NCI-H345 treated with DMSO at 0.1 percent for 48 hours (cell line): ENCODE measurements at regions not wholly inside any gene's neighbourhood (a gene's known extent, or its start where the extent isn't known, plus 50 kb on each side); places are given as distances from the start of the nearest gene placed in this dataset.

Source experiments
- DNase-seq: peaks from one replicate; lab custom pipeline; 2025; ENCODE audit not compliant: unreplicated experiment; lab: John Stamatoyannopoulos, UW

DNA sequence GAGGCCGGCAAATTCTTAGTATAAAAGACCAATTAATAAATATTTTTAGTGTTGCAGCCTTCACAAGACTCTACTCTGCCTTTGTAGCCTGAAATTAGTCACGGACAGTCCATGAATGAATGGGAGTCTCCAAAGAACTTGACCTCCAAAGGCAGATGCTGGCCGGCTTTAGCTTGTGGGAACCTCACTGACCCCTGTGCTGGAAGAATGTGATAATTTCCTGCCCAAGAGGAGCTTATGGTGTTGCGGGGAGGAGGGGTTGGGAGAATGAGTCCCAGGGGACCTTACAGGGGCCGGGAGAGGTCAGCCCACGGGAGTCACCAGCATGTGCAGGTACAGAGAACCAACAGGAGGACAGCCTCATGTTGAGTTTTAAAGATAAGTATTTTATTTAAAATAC lies 143.1 kb downstream of the IRX2 start:
- DNase-seq, result no peak

DNA sequence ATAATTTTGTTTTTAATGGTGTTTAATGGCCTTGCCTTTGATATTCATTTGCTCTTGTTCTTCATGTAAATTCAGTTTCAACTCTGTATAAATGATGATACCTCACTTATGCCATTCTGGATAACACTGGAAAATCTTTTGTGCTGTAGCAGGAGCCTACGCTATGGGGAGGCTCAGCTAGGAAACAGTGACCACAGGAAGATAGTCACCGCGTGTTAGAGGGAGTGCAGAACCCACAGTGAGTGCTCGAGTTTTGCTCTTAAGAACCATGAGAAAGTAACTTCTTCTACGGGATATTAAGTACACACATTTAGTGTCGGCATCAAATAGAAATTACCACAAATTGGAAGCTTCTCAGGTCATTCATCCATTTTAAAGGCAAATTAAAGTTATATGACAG lies 143.9 kb downstream of the IRX2 start:
- DNase-seq, result no peak

DNA sequence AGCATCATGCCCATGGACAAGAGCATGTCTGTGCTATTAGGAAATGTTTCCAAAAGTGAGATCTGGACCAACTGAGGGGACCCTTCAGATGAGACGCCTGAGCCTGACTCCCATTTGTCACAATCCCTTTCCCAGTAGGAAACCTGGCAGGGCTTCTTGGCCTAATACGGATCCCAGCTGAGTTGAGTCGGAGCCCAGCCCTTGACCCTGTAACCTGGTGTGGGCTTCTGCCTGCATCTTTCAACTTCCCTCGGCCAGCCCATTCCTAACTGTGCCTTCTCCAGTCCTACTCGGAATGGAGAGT lies 148.3 kb downstream of the IRX2 start:
- no peak for DNase-seq

DNA sequence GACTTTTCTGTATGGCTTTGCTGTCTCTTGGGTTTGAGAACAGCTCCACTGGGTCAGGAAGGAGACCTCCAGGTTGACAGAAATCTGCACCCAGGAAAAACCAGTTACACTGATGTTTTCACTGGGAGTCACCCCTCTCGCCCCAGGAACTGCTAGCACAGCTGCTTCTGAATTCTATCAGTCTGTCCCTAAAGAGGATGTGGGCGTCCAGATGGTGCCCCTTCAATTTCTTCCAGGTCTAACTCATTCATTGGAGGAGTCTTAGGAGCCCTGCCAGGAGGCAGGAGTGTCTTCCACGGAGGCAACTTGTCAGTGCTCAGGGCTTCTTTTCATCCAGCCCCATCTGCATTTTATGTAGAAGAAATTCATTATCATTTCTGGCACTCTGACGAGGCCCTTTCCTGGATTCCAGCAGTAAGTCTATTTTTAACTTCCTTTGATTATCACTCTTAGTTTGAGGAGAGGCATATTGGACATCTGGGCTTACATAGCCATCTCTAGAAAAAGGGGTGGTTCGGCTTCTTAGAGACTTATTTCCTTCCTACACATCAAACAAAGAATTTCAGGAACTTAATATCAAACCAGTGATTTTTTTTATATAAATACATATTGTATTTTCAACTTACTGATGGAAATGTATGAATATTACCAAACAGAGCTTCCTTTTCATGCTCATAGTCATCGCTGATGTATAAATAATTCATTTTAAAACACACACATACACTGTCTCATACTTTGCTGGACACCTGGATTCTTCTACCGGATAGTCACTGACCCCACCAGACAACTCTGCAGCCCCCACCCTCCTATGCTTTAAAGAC lies 148.8 kb downstream of the IRX2 start:
- no peak for DNase-seq

DNA sequence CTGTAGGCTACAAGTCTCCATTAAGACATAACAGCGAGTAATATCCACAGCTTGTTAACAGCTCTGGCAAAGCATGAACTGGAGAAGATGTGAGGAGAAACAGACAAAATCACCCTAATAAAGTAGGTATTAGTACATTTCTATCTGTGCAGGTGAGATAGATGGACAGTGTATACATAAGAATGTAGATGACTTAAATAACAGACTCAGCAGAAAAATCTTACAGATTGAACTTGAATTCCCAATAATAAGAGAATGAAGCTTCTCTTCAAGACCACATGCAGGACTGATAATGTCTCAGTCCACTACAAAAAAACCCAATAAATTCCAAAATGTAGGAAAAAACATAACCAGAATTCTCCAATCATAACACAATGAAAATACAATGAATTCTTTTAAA lies 153.0 kb downstream of the IRX2 start:
- no peak for DNase-seq

DNA sequence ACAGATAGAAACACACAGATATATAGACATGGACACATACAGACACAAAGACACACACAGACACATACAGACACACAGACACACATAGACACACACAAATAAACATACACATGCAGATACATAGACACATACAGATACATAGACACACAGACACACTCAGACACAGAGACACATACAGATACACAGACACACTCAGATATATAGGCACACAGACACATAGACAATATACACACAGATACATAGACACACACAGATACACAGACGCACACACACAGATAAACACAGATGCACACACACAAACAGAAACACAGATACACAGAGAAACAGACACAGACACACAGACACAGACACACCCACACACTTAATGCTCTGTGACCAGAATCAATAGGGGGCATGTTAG lies 156.8 kb downstream of the IRX2 start:
- DNase-seq, result no peak

DNA sequence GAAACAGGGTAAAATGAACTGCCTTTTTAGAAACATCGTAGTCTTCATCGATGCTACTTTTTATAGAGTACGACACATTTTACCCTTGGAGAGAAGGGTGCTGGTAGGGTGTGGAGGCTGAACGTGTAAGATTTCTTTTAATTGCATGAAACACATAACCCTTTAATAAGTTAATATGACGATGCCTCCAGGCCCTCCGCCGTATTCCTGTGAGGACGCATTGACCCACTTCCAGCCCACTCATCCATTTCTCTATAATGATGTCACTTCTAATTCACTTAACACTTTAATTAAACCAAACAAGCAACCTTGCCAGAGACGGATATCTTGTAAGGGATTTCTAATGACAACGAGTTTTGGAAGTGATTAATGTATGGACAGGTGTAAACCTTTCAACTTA lies 158.7 kb downstream of the IRX2 start:
- no peak for DNase-seq

DNA sequence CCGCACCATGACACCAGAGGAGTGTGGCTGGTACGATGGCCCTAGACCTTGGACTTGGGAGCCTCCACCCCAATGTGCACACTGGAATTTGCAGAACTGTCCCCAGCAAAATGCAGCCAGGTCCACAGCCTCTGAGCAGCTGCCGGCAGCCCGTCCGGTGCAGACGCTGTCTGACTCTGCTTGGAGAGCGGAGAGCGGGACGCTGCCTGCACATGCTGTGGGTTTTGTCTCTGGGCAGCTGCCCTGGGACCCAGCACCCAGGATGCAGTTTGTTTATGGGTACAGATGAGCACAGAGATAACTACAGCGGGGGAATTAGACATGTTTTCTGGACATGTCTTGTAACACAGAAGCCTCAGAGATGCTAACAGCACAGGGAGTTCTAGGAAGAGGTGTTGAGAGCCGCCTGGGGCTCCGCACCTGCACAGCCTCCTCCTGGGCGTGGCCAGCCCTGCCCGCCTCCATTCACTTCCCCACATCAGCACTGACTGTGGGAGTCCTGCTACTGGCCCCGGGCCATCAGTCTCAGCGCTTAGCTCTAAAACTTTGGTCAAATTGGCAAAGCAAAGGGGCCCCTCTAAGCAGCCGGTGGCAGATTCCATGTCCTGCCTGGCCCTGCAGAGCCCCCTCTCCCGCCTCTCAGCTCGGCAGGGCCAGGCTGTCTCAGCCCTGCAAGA lies 159.6 kb downstream of the IRX2 start:
- no peak for DNase-seq

DNA sequence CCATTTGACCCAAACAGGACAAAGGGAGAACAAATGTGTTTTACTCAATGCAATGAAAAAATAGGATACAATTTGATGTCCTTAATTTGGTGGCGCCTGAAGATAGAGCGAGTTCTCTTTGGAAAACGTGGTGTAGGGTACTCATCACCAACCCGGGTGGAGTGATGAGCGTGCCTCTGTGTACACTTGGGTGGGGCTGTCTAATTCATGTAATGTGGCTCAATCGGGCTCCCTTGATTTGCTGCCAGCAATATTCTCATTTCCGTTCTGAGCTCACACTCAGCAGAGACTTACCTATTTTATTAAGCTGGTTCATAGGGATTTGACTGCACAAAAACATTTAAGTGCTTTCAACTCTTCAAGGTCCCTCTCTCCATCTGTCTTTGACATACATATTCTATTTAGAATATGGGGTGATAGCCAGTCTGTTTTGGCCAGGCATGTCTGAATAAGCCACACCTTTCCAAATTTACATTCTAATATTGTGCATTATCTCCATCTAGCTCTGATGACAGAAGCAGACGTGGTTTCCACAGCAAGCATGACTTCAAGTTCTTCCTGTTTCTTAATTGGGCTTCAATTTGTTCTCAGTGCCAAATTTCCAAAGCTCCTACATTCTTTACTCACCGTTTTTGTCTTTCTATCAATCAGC lies 162.5 kb downstream of the IRX2 start:
- DNase-seq, result peak; percentile 18

DNA sequence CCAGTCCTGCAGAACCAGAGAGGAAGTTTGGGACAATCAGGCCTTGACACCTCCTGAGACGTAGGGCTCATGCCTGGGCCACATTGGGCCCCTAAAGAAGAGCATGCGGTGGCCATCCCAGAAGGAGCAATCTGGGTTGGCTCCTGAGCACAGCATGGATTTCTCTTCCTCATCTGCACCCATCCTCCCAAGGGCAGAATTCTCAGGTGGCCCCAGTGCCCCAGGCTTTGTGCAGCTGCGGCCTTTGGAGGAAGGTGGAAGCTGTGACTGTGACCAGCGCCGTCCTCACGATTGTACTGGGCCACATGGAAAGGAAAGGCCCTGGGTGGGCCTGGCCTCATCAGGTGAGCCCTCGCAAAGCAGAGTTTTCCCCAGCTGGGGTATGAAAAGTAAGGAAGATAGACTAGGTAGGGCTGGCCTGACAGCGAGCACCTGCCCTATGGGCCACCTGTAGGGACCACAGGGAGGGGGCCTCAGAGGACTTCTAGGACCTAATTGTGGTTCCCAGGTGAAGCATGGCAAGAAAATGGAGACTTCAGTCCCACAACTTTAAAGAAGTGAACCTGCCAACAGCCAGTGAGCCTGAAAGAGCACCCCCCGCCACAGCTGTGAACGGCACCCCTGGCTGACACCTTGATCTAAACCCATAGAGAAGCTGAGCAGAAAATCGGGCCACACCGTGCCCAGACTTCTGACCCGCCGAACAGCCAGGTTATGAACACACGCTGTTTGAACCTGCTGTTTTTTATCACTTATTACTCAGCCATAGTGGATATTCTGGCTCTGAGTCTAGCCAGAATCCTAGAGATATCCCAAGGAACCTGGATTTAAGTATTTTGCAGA lies 164.1 kb downstream of the IRX2 start:
- DNase-seq, result no peak

DNA sequence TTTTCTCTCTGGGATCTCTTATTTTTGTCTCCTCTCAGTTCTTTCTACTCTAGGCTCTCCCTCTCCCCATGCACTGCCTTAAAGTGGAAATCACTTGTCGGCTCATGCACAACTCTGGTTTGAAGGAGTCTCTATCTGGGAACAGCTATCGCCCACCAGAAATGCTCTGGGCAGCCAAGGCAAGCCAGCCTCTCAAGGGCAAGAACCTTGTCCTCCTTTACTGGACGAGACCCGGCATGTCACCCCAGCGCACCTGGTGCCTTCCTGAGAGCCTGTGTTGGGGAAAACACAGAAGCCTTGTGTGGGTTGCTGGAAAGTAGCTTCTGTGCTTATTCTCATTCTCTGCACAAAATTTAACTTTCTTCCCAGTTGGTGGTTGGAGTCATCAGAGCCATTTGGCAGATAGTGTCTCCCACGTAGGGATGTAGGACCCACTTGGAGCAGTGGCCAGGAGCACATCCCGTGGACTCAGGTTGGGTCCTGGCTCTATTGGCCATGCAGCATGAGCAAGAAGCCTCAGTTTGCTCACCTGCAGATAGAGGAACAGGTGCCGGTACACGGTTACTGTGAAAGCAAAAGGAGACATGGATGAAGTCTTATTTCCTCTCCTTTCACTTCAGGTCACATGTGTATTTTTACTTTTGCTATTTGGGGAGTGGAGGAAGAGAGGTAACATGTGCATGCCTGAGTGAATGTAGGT lies 165.3 kb downstream of the IRX2 start:
- DNase-seq, result no peak

DNA sequence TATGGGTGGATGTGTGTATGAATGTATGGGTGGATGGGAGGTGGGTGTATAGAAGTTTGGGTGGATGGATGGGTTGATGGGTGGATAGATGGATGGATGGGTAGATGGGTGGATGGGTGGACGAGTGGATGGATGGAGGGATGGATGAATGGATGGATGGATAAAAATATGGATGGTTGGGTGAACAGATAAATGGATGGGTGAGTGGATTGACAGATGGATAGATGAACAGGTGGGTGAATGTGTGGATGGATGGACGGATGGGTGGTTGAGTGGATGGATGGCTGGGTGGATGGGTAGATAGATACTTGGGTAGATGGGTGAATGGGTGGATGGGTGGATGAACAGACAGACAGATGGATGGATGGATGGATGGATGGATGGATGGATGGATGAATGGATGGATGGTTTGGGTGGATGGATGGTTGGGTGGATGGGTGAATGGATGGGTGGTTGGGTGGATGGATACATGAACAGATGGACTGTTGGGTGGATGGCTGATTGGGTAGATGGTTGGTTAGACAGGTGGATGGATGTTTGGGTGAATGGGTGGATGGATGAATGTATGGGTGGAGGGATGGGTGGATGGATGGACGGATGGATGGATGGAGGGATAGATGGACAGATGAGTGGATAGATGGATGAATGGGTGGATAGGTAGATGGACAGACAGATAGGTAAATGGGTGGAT lies 166.8 kb downstream of the IRX2 start:
- no peak for DNase-seq

DNA sequence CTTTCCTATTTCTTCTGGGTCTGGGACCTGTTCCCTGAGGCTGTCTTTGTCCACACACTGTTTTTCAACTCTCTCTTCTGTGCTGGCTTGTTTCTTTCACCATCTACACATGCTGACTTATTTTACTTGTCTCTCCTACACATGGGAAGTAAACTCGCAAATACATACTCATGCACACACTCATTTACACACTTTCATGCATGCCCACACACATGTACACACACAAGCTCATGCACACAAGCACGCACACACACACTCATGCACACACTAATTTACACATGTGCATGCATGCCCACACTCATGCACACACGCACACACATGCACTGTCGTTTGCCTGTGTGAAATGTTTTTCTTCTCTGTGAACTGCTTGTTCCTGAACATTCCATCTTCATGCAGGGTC lies 169.0 kb downstream of the IRX2 start:
- DNase-seq, result no peak

DNA sequence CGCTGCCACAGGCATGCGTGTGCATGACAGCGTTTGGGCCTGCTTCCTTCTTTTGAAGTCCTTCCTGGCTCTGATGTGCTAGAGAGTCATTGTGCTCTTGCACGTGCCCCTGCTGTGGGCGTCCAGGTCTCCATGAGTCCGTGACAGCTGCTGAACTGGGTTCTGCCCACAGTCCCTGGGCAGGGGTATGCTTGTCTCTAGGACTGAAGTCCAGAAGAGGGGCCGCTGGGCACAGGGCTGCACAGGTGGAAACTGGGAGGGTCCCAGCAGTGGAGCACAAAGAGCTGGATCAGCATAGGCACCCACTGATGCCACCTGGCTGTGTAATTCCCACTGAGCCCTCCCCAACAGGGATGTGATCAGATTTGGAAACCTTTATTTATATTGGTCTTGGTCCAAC lies 169.4 kb downstream of the IRX2 start:
- no peak for DNase-seq

DNA sequence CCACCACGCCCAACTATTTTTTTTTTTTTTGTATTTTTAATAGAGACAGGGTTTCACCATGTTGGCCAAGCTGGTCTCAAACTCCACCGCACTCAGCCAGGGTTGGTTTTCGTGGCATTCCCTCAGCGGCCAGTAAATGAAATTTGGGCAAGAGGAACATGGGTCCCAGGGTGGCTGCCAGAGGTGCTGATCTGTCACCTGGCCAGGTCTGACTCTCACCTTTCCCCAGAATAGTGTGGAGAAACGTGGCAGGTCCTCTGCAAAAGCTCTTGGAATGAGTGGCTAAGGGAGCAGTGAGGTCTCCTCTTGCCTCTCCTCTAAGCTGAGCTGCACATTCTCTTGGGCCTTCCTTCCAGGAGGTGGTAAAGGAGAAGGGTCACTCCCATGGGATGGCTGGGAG lies 170.1 kb downstream of the IRX2 start:
- DNase-seq, result no peak

DNA sequence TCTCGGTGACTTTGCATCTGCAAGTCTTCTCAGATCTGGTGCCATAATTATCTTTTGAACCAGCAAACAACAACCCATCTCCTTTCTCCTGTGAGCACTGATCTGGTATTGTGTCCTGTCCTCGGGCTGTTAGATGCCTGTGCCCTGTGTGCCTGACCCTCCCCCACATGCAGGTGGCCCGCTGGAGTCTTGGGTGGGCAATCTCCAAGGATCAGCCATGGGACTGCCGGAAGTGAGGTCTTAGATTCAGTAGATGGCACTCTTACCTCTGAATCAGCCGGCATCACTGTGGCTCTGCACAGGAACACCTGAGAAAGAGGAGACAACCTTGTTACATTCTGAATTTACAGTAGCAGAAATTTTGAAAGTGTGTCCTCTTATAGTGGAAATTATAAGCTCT lies 172.4 kb downstream of the IRX2 start:
- no peak for DNase-seq

DNA sequence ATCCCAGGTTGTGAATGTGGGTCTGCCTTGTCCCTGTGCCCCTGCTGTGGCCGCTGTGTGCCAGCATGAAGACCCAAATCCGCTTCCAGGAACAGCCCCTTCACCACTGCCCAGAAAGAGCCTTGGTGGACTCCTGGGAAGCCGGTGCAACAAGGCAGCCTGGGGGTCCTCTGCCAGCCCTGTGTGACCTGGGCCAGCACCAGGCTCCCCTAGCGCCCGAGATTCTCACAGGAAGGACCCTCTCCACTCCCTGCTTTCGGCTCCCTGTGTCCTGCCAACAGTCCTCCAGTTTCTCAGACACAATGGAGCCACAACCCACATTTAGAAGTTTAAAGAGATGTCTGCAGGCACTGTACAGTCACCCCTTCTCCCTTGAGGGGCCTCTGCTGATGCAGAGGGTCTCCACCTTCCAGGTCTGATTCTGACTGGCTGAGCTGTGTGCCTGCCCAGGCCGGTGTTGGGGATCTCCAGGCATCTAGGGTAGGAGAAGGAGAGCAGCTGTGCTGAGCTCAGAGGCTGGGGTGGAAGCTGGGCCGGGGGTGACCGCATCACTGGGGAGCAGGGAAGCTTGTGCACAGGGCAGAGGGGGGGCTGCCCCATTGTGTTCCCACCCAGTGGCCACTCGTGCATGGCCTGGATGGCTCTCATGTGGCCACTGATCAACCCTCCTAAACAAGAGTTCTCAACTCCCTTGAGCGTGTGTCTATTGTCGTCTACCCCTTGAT lies 174.0 kb downstream of the IRX2 start:
- no peak for DNase-seq

DNA sequence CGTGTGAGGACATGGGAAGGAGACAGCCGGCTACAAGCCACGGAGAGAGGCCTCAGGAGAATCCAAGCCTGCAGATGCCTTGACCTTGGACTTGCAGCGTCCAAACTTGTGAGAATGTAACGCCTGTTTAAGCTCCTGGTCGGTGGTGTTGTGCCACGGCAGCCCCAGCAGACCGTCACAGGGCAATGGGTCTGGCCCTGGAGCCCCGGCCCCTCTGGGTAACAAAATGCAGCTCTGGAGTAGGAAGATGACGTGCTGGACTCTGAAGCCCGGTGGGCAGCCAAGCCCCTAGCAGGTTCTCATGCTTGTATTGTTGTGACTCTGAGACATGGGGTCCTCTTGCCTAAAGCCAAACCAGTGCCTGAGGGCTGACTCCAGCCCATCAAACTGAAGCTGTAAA lies 174.7 kb downstream of the IRX2 start:
- no peak for DNase-seq

DNA sequence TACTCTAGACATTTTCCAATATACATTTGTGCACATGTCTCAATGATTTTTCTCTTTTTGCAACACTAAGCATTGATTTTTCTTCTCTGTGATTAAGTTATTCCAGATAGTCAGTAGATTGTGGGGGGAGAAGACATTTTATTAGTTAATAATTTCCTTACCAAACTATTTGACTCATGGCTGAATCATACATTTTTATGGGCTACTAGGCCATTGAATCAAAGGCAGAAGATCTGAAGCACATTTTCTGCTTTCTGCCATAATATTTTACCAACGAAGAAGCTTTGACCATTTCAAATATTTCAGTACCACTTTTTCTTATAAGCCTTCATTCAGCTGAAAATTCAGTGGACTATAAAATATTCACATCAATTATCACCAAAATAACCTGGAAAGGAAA lies 175.6 kb downstream of the IRX2 start:
- DNase-seq, result no peak

DNA sequence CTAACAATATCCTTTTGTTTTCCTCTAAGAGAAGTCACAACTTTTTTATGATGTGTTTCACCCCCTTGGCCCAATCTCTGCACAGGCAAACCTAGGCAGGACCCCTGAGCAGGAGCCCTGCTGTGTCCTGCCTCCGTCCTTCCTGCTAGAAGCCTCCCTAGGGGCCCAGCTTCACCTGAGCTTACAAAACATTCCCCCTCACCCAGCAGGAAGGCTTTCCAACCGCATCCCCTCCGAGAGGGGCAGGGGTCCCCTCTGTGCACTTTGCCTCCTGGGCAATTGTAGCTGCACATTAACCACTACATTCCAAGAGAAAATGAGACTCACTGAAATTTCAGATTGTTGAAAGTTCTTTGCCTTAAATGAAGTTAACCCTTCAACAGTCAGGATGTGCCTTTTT lies 176.2 kb downstream of the IRX2 start:
- DNase-seq, result no peak
